B cell (primary cell): ENCODE measurements at regions not wholly inside any gene's neighbourhood (a gene's known extent, or its start where the extent isn't known, plus 50 kb on each side); places are given as distances from the start of the nearest gene placed in this dataset.

Experiments
- EZH2 ChIP-seq: IDR thresholded peaks from 2 replicates; pipeline ENCODE4 v1.6.1; 2012; ENCODE audit warnings: borderline replicate concordance, low read depth, mild to moderate bottlenecking, moderate library complexity, low read length; ENCODE audit not compliant: insufficient read depth, poor library complexity, severe bottlenecking
- TF ChIP-seq, protein P1 (sequence below): fragments of 200-600 bp; IDR thresholded peaks from one replicate; pipeline ENCODE4 v1.8.0; 2022; ENCODE audit warnings: antibody characterized with exemption, mild to moderate bottlenecking

DNA sequence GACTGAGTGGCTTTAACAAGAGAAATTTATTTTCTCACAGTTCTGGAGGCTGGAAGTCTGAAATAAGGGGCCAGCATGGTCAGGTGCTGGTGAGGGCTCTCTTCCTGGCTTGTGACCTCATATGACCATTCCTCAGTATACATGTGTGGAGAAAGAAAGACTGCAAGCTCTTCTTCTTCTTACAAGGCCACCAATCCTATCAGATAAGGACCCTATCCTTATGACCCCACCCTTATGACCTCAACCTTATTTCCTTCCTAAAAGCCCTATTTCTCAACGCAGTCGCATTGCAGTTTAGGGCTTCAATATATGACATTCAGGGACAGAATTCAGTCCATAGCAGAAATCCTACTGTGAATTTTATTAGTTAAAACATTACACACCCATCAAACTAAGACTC, 124.4 kb upstream of the RAG2 start:
- TF ChIP-seq, protein P1, sequence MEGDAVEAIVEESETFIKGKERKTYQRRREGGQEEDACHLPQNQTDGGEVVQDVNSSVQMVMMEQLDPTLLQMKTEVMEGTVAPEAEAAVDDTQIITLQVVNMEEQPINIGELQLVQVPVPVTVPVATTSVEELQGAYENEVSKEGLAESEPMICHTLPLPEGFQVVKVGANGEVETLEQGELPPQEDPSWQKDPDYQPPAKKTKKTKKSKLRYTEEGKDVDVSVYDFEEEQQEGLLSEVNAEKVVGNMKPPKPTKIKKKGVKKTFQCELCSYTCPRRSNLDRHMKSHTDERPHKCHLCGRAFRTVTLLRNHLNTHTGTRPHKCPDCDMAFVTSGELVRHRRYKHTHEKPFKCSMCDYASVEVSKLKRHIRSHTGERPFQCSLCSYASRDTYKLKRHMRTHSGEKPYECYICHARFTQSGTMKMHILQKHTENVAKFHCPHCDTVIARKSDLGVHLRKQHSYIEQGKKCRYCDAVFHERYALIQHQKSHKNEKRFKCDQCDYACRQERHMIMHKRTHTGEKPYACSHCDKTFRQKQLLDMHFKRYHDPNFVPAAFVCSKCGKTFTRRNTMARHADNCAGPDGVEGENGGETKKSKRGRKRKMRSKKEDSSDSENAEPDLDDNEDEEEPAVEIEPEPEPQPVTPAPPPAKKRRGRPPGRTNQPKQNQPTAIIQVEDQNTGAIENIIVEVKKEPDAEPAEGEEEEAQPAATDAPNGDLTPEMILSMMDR, result no peak
- no peak for TF ChIP-seq EZH2
